Suprapubic skin (tissue), 4 donors: ENCODE measurements at regions not wholly inside any gene's neighbourhood (a gene's known extent, or its start where the extent isn't known, plus 50 kb on each side); places are given as distances from the start of the nearest gene placed in this dataset.

ENCODE experiments used
- CTCF ChIP-seq, 2 donors: fragments of 200-600 bp in 1 of 2; fragments of 450-650 bp in 1 of 2; sonication (generic) in 1 of 2; IDR thresholded peaks; one replicate each; pipeline ENCODE4 v1.5.1; 2016 to 2019; ENCODE audit warnings: antibody characterized with exemption in 2 of 2, mild to moderate bottlenecking in 1 of 2, moderate library complexity in 1 of 2
- EP300 ChIP-seq: sonication (generic); formaldehyde crosslinking; IDR thresholded peaks from one replicate; pipeline ENCODE4 v1.6.1; 2017; ENCODE audit warnings: antibody characterized with exemption
- POLR2A ChIP-seq, 2 donors: fragments of 450-650 bp; IDR thresholded peaks; one replicate each; pipeline ENCODE4 v1.6.1; 2017; ENCODE audit warnings: antibody characterized with exemption in 2 of 2, mild to moderate bottlenecking in 2 of 2, moderate library complexity in 2 of 2
- POLR2AphosphoS5 ChIP-seq, 3 donors: sonication (generic); formaldehyde crosslinking; IDR thresholded peaks; one replicate each; pipeline ENCODE4 v1.6.1; 2017; ENCODE audit warnings: antibody characterized with exemption in 3 of 3

GRCh38 chr13:22940736-22941135 is 240.0 kb upstream of the SGCG start:
- TF ChIP-seq CTCF (IDR thresholded peaks at IDR 0.05) = no peak
- TF ChIP-seq EP300 = no peak
- TF ChIP-seq POLR2A (IDR thresholded peaks at IDR 0.05) = no peak
- no peak for TF ChIP-seq POLR2AphosphoS5 (IDR thresholded peaks at IDR 0.05)
